ENCODE measurements at regions not wholly inside any gene's neighbourhood (a gene's known extent, or its start where the extent isn't known, plus 50 kb on each side); places are given as distances from the start of the nearest gene placed in this dataset.

DNA sequence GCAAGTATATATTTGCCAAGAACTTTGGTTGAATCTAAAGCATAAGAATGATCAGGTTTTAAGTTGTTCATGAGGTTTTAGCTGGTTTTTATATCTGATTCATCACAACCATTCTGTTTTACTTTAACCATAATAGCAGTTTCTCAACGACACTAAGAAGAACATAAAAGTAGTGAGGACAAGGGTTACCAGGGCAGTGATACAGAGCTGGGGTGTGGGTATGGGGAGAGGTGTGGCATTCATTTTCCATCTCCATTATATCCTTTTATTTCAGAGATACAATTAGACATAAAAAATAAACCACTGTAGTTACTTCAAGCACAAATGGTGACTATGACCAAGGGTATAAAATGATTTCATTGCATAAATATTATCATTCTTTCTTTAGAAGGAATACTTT lies 149.8 kb upstream of the STEAP4 start:
- Mint-ChIP-seq H3K27me3 (ENCODE audit: unreplicated experiment) (no peaks in the 10 kb centered on the region), H3K4me1 (ENCODE audit: low read depth, unreplicated experiment) (peaks cover 15% of the 10 kb centered on the region), H3K27ac (ENCODE audit: unreplicated experiment) (no peak overlapping the region), H3K9me3 (ENCODE audit: low read depth, unreplicated experiment) (no peaks in the 10 kb centered on the region), H3K36me3 (ENCODE audit: insufficient read depth, unreplicated experiment) (no peaks in the 10 kb centered on the region), H3K4me3 (ENCODE audit: low read depth, unreplicated experiment) (no peak overlapping the region)
- DNase-seq = no peak
- TF ChIP-seq, protein P1, sequence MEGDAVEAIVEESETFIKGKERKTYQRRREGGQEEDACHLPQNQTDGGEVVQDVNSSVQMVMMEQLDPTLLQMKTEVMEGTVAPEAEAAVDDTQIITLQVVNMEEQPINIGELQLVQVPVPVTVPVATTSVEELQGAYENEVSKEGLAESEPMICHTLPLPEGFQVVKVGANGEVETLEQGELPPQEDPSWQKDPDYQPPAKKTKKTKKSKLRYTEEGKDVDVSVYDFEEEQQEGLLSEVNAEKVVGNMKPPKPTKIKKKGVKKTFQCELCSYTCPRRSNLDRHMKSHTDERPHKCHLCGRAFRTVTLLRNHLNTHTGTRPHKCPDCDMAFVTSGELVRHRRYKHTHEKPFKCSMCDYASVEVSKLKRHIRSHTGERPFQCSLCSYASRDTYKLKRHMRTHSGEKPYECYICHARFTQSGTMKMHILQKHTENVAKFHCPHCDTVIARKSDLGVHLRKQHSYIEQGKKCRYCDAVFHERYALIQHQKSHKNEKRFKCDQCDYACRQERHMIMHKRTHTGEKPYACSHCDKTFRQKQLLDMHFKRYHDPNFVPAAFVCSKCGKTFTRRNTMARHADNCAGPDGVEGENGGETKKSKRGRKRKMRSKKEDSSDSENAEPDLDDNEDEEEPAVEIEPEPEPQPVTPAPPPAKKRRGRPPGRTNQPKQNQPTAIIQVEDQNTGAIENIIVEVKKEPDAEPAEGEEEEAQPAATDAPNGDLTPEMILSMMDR (IDR thresholded peaks at IDR 0.05; ENCODE audit: unreplicated experiment) = no peak
- intact Hi-C loops (cut with micrococcal nuclease; ENCODE audit: unreplicated experiment) = no loop called here
- CTCF ChIA-PET = interaction anchor here (0.7 kb wide), 1 partner anchor 46 kb away, joined by 3 read pairs; no protein-coding TSS in a partner anchor
- BruUV-seq (replicated peaks) = no TSS peak

DNA sequence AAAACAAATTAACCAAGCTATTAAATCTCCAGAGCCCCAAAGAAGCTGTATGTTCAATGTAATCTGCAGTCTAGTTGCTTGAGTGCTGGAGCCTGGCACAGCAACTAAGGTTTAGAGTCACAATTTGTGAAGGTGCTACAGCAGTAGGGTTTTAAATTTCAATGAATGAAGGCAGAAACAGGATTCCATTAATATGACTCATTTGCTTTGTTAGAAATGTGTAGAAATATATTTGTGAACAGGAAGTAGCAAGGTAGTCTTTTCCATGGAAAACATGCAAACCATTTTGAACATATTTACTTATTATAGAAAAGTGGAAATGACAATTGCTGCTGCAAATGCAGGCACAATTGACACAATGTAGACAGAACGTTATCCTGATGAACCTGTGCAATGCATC lies 149.0 kb upstream of the STEAP4 start:
- Mint-ChIP-seq H3K36me3 (ENCODE audit: insufficient read depth, unreplicated experiment) (no peaks in the 10 kb centered on the region), H3K4me3 (ENCODE audit: low read depth, unreplicated experiment) (no peak overlapping the region), H3K9me3 (ENCODE audit: low read depth, unreplicated experiment) (no peaks in the 10 kb centered on the region), H3K4me1 (ENCODE audit: low read depth, unreplicated experiment) (peaks cover 15% of the 10 kb centered on the region), H3K27ac (ENCODE audit: unreplicated experiment) (no peak overlapping the region), H3K27me3 (ENCODE audit: unreplicated experiment) (no peaks in the 10 kb centered on the region)
- no TSS peak for BruUV-seq (replicated peaks)
- TF ChIP-seq, protein P1 (IDR thresholded peaks at IDR 0.05; ENCODE audit: unreplicated experiment) = no peak
- no peak for DNase-seq
- intact Hi-C loops (cut with micrococcal nuclease; ENCODE audit: unreplicated experiment) = no loop called here
- CTCF ChIA-PET = interaction anchor here (0.6 kb wide), 1 partner anchor 31 kb away, joined by 4 read pairs; no protein-coding TSS in a partner anchor

DNA sequence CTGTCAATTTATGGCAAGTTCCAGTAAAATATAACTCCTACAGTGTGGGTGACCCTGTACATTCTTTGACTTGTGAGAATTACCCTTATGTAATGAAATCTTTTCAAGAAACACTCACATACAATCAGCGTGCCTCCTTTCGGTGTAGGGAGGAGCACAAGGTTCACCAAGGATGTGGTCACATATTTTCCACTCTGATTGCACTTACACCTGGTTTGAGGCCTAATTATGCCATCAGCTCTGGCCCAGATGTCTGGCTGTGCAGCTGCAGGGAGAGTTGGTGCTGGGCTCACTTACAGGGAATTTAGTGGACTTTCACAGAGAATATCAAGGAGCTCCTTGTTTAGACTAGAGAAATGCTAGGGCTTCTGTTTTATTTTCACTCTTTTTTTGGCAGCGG lies 146.0 kb upstream of the STEAP4 start:
- Mint-ChIP-seq H3K9me3 (ENCODE audit: low read depth, unreplicated experiment) (no peaks in the 10 kb centered on the region), H3K4me3 (ENCODE audit: low read depth, unreplicated experiment) (no peak overlapping the region)
- intact Hi-C loops (cut with micrococcal nuclease; ENCODE audit: unreplicated experiment) = no loop called here

DNA sequence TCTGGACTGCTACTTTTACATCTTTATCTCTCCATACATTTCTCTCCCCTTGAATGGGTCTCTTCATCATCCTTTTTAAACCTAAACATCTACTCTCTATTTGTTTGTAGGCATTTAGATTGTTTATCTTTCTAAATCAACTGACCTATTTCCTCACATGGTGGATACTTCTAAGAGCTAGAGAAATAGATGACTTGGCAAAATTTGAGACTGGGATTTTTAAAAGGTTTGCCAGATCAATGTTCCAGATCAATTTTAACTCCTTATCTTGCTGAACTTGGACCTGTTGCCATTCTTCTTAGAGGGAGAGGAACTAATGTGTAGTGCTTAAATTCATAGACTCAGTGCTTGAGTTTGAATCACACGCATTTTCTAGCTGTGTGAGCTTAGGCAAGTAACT lies 144.2 kb upstream of the STEAP4 start:
- CTCF ChIA-PET = no interaction called here
- H3K9me3 Mint-ChIP-seq (ENCODE audit: low read depth, unreplicated experiment) = no peaks in the 10 kb centered on the region

More for the DNA sequence above, 146.0 kb upstream of the STEAP4 start:
- H3K27me3 Mint-ChIP-seq (ENCODE audit: unreplicated experiment) = no peaks in the 10 kb centered on the region
- no TSS peak for BruUV-seq (replicated peaks)
- CTCF ChIA-PET = no interaction called here
- H3K27ac Mint-ChIP-seq (ENCODE audit: unreplicated experiment) = no peak overlapping the region
- peaks cover 15% of the 10 kb centered on the region for H3K4me1 Mint-ChIP-seq (ENCODE audit: low read depth, unreplicated experiment)
- no peak for DNase-seq
- TF ChIP-seq, protein P1 (IDR thresholded peaks at IDR 0.05; ENCODE audit: unreplicated experiment) = no peak
- H3K36me3 Mint-ChIP-seq (ENCODE audit: insufficient read depth, unreplicated experiment) = no peaks in the 10 kb centered on the region

More for the DNA sequence above, 144.2 kb upstream of the STEAP4 start:
- TF ChIP-seq, protein P1 (IDR thresholded peaks at IDR 0.05; ENCODE audit: unreplicated experiment) = no peak
- H3K36me3 Mint-ChIP-seq (ENCODE audit: insufficient read depth, unreplicated experiment) = no peaks in the 10 kb centered on the region
- DNase-seq = no peak
- peaks cover 14% of the 10 kb centered on the region for H3K4me1 Mint-ChIP-seq (ENCODE audit: low read depth, unreplicated experiment)
- H3K27me3 Mint-ChIP-seq (ENCODE audit: unreplicated experiment) = no peaks in the 10 kb centered on the region
- BruUV-seq (replicated peaks) = no TSS peak
- no peak overlapping the region for H3K27ac Mint-ChIP-seq (ENCODE audit: unreplicated experiment)
- no peak overlapping the region for H3K4me3 Mint-ChIP-seq (ENCODE audit: low read depth, unreplicated experiment)
- intact Hi-C loops (cut with micrococcal nuclease; ENCODE audit: unreplicated experiment) = no loop called here

Data from Calu3 (cell line).